ENCODE measurements at regions not wholly inside any gene's neighbourhood (a gene's known extent, or its start where the extent isn't known, plus 50 kb on each side); places are given as distances from the start of the nearest gene placed in this dataset.
A peak's percentile ranks its signal among the peaks of the same experiment; 100 is the strongest.
"Not testable (repeated sequence)": the region's sequence is repeated elsewhere in the genome, so short reads cannot be mapped to it uniquely, and the experiment has no call there.

- no peaks in the 10 kb centered on the region for H3K27me3 ChIP-seq (replicated peaks; ENCODE audit: control insufficient read depth, insufficient read depth, low read length)
- DNase-seq (ENCODE audit: low read depth): peak; percentile 42
- no peak overlapping the region for H3K9ac ChIP-seq (ENCODE audit: low read length)
- H3K36me3 ChIP-seq (ENCODE audit: control insufficient read depth, insufficient read depth, low read length, severe bottlenecking): no peaks in the 10 kb centered on the region
- peaks cover 34% of the 10 kb centered on the region for H3K9me3 ChIP-seq (ENCODE audit: control insufficient read depth, low read length)
- H3K4me3 ChIP-seq (ENCODE audit: low read length): no peak overlapping the region
- no peaks in the 10 kb centered on the region for H3K4me1 ChIP-seq (ENCODE audit: control insufficient read depth, insufficient read depth, low read length)
These were observed 110.0 kb downstream of the ENC1 start for GRCh38 chr5:74530326-74531050.

- Histone ChIP-seq H3K9ac (ENCODE audit: low read length) (no peak overlapping the region), H3K27me3 (replicated peaks; ENCODE audit: control insufficient read depth, insufficient read depth, low read length) (no peaks in the 10 kb centered on the region), H3K36me3 (ENCODE audit: control insufficient read depth, insufficient read depth, low read length, severe bottlenecking) (no peaks in the 10 kb centered on the region), H3K4me3 (ENCODE audit: low read length) (no peak overlapping the region), H3K9me3 (ENCODE audit: control insufficient read depth, low read length) (peaks cover 20% of the 10 kb centered on the region), H3K4me1 (ENCODE audit: control insufficient read depth, insufficient read depth, low read length) (no peaks in the 10 kb centered on the region)
- DNase-seq (ENCODE audit: low read depth): no peak
These were observed 111.4 kb downstream of the ENC1 start for GRCh38 chr5:74529101-74529500.

GRCh38 chr5:74526111-74526510 lies 114.4 kb downstream of the ENC1 start:
- H3K27me3 ChIP-seq (replicated peaks; ENCODE audit: control insufficient read depth, insufficient read depth, low read length): no peaks in the 10 kb centered on the region
- H3K36me3 ChIP-seq (ENCODE audit: control insufficient read depth, insufficient read depth, low read length, severe bottlenecking): no peaks in the 10 kb centered on the region
- DNase-seq (ENCODE audit: low read depth): no peak
- peaks cover 3% of the 10 kb centered on the region for H3K9me3 ChIP-seq (ENCODE audit: control insufficient read depth, low read length)
- no peaks in the 10 kb centered on the region for H3K4me1 ChIP-seq (ENCODE audit: control insufficient read depth, insufficient read depth, low read length)
- no peak overlapping the region for H3K9ac ChIP-seq (ENCODE audit: low read length)
- H3K4me3 ChIP-seq (ENCODE audit: low read length): no peak overlapping the region

- not testable (repeated sequence) for H3K4me3 ChIP-seq (ENCODE audit: low read length); DNase-seq (ENCODE audit: low read depth); H3K9me3 ChIP-seq (ENCODE audit: control insufficient read depth, low read length); H3K27me3 ChIP-seq (replicated peaks; ENCODE audit: control insufficient read depth, insufficient read depth, low read length); H3K36me3 ChIP-seq (ENCODE audit: control insufficient read depth, insufficient read depth, low read length, severe bottlenecking); H3K9ac ChIP-seq (ENCODE audit: low read length); H3K4me1 ChIP-seq (ENCODE audit: control insufficient read depth, insufficient read depth, low read length)
These were observed 115.8 kb downstream of the ENC1 start for GRCh38 chr5:74524767-74525166.

- H3K9me3 ChIP-seq (ENCODE audit: control insufficient read depth, low read length): not testable (repeated sequence)
These were observed 116.8 kb downstream of the ENC1 start for GRCh38 chr5:74523698-74524097.

GRCh38 chr5:74522838-74523237 lies 117.7 kb downstream of the ENC1 start:
- DNase-seq (ENCODE audit: low read depth); H3K36me3 ChIP-seq (ENCODE audit: control insufficient read depth, insufficient read depth, low read length, severe bottlenecking); H3K9ac ChIP-seq (ENCODE audit: low read length); H3K27me3 ChIP-seq (replicated peaks; ENCODE audit: control insufficient read depth, insufficient read depth, low read length); H3K4me3 ChIP-seq (ENCODE audit: low read length); H3K4me1 ChIP-seq (ENCODE audit: control insufficient read depth, insufficient read depth, low read length); H3K9me3 ChIP-seq (ENCODE audit: control insufficient read depth, low read length): not testable (repeated sequence)

More at GRCh38 chr5:74523698-74524097, 116.8 kb downstream of the ENC1 start:
- not testable (repeated sequence) for H3K9ac ChIP-seq (ENCODE audit: low read length); H3K36me3 ChIP-seq (ENCODE audit: control insufficient read depth, insufficient read depth, low read length, severe bottlenecking); DNase-seq (ENCODE audit: low read depth); H3K4me3 ChIP-seq (ENCODE audit: low read length); H3K4me1 ChIP-seq (ENCODE audit: control insufficient read depth, insufficient read depth, low read length); H3K27me3 ChIP-seq (replicated peaks; ENCODE audit: control insufficient read depth, insufficient read depth, low read length)

- H3K4me1 ChIP-seq (ENCODE audit: control insufficient read depth, insufficient read depth, low read length): peaks cover 12% of the 10 kb centered on the region
- H3K27me3 ChIP-seq (replicated peaks; ENCODE audit: control insufficient read depth, insufficient read depth, low read length): no peaks in the 10 kb centered on the region
- no peak overlapping the region for H3K9ac ChIP-seq (ENCODE audit: low read length)
- no peaks in the 10 kb centered on the region for H3K36me3 ChIP-seq (ENCODE audit: control insufficient read depth, insufficient read depth, low read length, severe bottlenecking)
- no peak for DNase-seq (ENCODE audit: low read depth)
- peaks cover 3% of the 10 kb centered on the region for H3K9me3 ChIP-seq (ENCODE audit: control insufficient read depth, low read length)
- H3K4me3 ChIP-seq (ENCODE audit: low read length): no peak overlapping the region
These were observed 119.1 kb downstream of the ENC1 start for GRCh38 chr5:74521401-74521800.

- Histone ChIP-seq H3K9ac (ENCODE audit: low read length) (no peak overlapping the region), H3K27me3 (replicated peaks; ENCODE audit: control insufficient read depth, insufficient read depth, low read length) (no peaks in the 10 kb centered on the region), H3K36me3 (ENCODE audit: control insufficient read depth, insufficient read depth, low read length, severe bottlenecking) (no peaks in the 10 kb centered on the region), H3K9me3 (ENCODE audit: control insufficient read depth, low read length) (peaks cover 3% of the 10 kb centered on the region), H3K4me1 (ENCODE audit: control insufficient read depth, insufficient read depth, low read length) (peaks cover 12% of the 10 kb centered on the region), H3K4me3 (ENCODE audit: low read length) (no peak overlapping the region)
- no peak for DNase-seq (ENCODE audit: low read depth)
These were observed 120.8 kb downstream of the ENC1 start for GRCh38 chr5:74519679-74520078.

- H3K9me3 ChIP-seq (ENCODE audit: control insufficient read depth, low read length): peaks cover 3% of the 10 kb centered on the region
- H3K9ac ChIP-seq (ENCODE audit: low read length): no peak overlapping the region
- H3K36me3 ChIP-seq (ENCODE audit: control insufficient read depth, insufficient read depth, low read length, severe bottlenecking): no peaks in the 10 kb centered on the region
- peaks cover 12% of the 10 kb centered on the region for H3K4me1 ChIP-seq (ENCODE audit: control insufficient read depth, insufficient read depth, low read length)
- no peak for DNase-seq (ENCODE audit: low read depth)
- H3K27me3 ChIP-seq (replicated peaks; ENCODE audit: control insufficient read depth, insufficient read depth, low read length): no peaks in the 10 kb centered on the region
- no peak overlapping the region for H3K4me3 ChIP-seq (ENCODE audit: low read length)
These were observed 121.4 kb downstream of the ENC1 start for GRCh38 chr5:74519161-74519571.

GRCh38 chr5:74517700-74518099 lies 122.8 kb downstream of the ENC1 start:
- Histone ChIP-seq H3K36me3 (ENCODE audit: control insufficient read depth, insufficient read depth, low read length, severe bottlenecking) (no peaks in the 10 kb centered on the region), H3K9me3 (ENCODE audit: control insufficient read depth, low read length) (no peaks in the 10 kb centered on the region), H3K27me3 (replicated peaks; ENCODE audit: control insufficient read depth, insufficient read depth, low read length) (no peaks in the 10 kb centered on the region), H3K4me3 (ENCODE audit: low read length) (no peak overlapping the region), H3K9ac (ENCODE audit: low read length) (no peak overlapping the region), H3K4me1 (ENCODE audit: control insufficient read depth, insufficient read depth, low read length) (peaks cover 12% of the 10 kb centered on the region)
- peak; percentile 83 for DNase-seq (ENCODE audit: low read depth)

- H3K9ac ChIP-seq (ENCODE audit: low read length): no peak overlapping the region
- H3K4me1 ChIP-seq (ENCODE audit: control insufficient read depth, insufficient read depth, low read length): peaks cover 12% of the 10 kb centered on the region
- peak; percentile 27 for DNase-seq (ENCODE audit: low read depth)
- no peaks in the 10 kb centered on the region for H3K27me3 ChIP-seq (replicated peaks; ENCODE audit: control insufficient read depth, insufficient read depth, low read length)
- no peak overlapping the region for H3K4me3 ChIP-seq (ENCODE audit: low read length)
- no peaks in the 10 kb centered on the region for H3K9me3 ChIP-seq (ENCODE audit: control insufficient read depth, low read length)
- H3K36me3 ChIP-seq (ENCODE audit: control insufficient read depth, insufficient read depth, low read length, severe bottlenecking): no peaks in the 10 kb centered on the region
These were observed 124.3 kb downstream of the ENC1 start for GRCh38 chr5:74516211-74516636.

All from adipocyte (in vitro differentiated cells).